MCF 10A (cell line): ENCODE measurements at regions not wholly inside any gene's neighbourhood (a gene's known extent, or its start where the extent isn't known, plus 50 kb on each side); places are given as distances from the start of the nearest gene placed in this dataset.

Experiments used
- BruUV-seq: library from RNA; stranded (reverse); fragments of 400-500 nt; replicated peaks from 2 replicates; lab custom pipeline; 2021; lab: Mats Ljungman, UMichigan
- CTCF ChIA-PET: fragments of 300-600 bp; sonication (Branson Sonifier 250); formaldehyde crosslinking; extraction: SDS; loops from one replicate; lab custom pipeline; 2021; ENCODE audit warnings: antibody characterized with exemption, inconsistent platforms; lab: Yijun Ruan, JAX
- POLR2A ChIA-PET: fragments of 300-600, 350-650 bp; sonication (Branson Sonifier 250); formaldehyde crosslinking; extraction: SDS; loops from one replicate; lab custom pipeline; 2020; ENCODE audit warnings: antibody characterized with exemption, inconsistent platforms; lab: Yijun Ruan, JAX
- DNase-seq: peaks from one replicate; pipeline ENCODE4 v3.0.0-alpha.2; 2018; ENCODE audit not compliant: unreplicated experiment
- H3K27ac Mint-ChIP-seq: one replicate; pipeline ENCODE4 v1.8.0; 2022; ENCODE audit warnings: mild to moderate bottlenecking, low read depth, mixed read lengths; ENCODE audit not compliant: unreplicated experiment
- H3K27me3 Mint-ChIP-seq: one replicate; pipeline ENCODE4 v1.8.0; 2022; ENCODE audit warnings: mixed read lengths; ENCODE audit not compliant: insufficient read depth, unreplicated experiment
- H3K36me3 Mint-ChIP-seq: one replicate; pipeline ENCODE4 v1.8.0; 2022; ENCODE audit warnings: mild to moderate bottlenecking, moderate library complexity, mixed read lengths; ENCODE audit not compliant: insufficient read depth, unreplicated experiment
- H3K4me1 Mint-ChIP-seq: one replicate; pipeline ENCODE4 v1.8.0; 2022; ENCODE audit warnings: mixed read lengths; ENCODE audit not compliant: insufficient read depth, unreplicated experiment
- H3K4me3 Mint-ChIP-seq: one replicate; pipeline ENCODE4 v1.8.0; 2022; ENCODE audit warnings: mild to moderate bottlenecking, moderate library complexity, mixed read lengths; ENCODE audit not compliant: unreplicated experiment
- H3K9me3 Mint-ChIP-seq: one replicate; pipeline ENCODE4 v1.8.0; 2022; ENCODE audit warnings: mixed read lengths; ENCODE audit not compliant: unreplicated experiment
- CTCF ChIP-seq: fragments of 200-600 bp; IDR thresholded peaks from one replicate; pipeline ENCODE4 v1.8.0; 2022; ENCODE audit warnings: antibody characterized with exemption, mild to moderate bottlenecking; ENCODE audit not compliant: unreplicated experiment
- intact Hi-C: fragments of 100-400 bp; cut with micrococcal nuclease; formaldehyde crosslinking; loops from 2 replicates; pipeline ENCODE4 v1.14.1; 2022

- no peaks in the 10 kb centered on the region for H3K9me3 Mint-ChIP-seq
- peak; percentile 30 for DNase-seq
- BruUV-seq = no TSS peak
- no peak for TF ChIP-seq CTCF
- H3K4me3 Mint-ChIP-seq = no peak overlapping the region
- peak overlapping the region; percentile 80 for H3K27ac Mint-ChIP-seq
- H3K36me3 Mint-ChIP-seq = peaks cover 5% of the 10 kb centered on the region
- POLR2A ChIA-PET = interaction anchor here (0.5 kb wide), 1 partner anchor 60 kb away, joined by 4 read pairs; no protein-coding TSS in a partner anchor
- intact Hi-C loops = loop anchor here (10.0 kb wide), 1 partner anchor 139 kb away; no protein-coding TSS in a partner anchor
- no peaks in the 10 kb centered on the region for H3K27me3 Mint-ChIP-seq
- CTCF ChIA-PET = no interaction called here
- peaks cover 11% of the 10 kb centered on the region for H3K4me1 Mint-ChIP-seq
Observed at GRCh38 chr2:189933911-189934399, 128.6 kb downstream of the MSTN start.

GRCh38 chr2:189933041-189933440, 129.5 kb downstream of the MSTN start:
- no peak for DNase-seq
- Mint-ChIP-seq H3K4me1 (peaks cover 11% of the 10 kb centered on the region), H3K9me3 (no peaks in the 10 kb centered on the region), H3K4me3 (no peak overlapping the region), H3K36me3 (peaks cover 5% of the 10 kb centered on the region), H3K27me3 (no peaks in the 10 kb centered on the region), H3K27ac (peak overlapping the region; percentile 80)
- ChIA-PET POLR2A (interaction anchor here (0.5 kb wide), 1 partner anchor 59 kb away, joined by 4 read pairs; no protein-coding TSS in a partner anchor), CTCF (no interaction called here)
- TF ChIP-seq CTCF = no peak
- BruUV-seq = no TSS peak
- intact Hi-C loops = loop anchor here (10.0 kb wide), 1 partner anchor 138 kb away; no protein-coding TSS in a partner anchor

GRCh38 chr2:189927823-189928222, 134.7 kb downstream of the MSTN start:
- H3K27me3 Mint-ChIP-seq = no peaks in the 10 kb centered on the region
- no peak overlapping the region for H3K4me3 Mint-ChIP-seq
- TF ChIP-seq CTCF = no peak
- BruUV-seq = no TSS peak
- ChIA-PET POLR2A (no interaction called here), CTCF (no interaction called here)
- DNase-seq = peak; percentile 8
- H3K36me3 Mint-ChIP-seq = peaks cover 5% of the 10 kb centered on the region
- H3K27ac Mint-ChIP-seq = no peak overlapping the region
- intact Hi-C loops = no loop called here
- H3K9me3 Mint-ChIP-seq = peaks cover 8% of the 10 kb centered on the region
- no peaks in the 10 kb centered on the region for H3K4me1 Mint-ChIP-seq
